HG02973 (cell line): ENCODE measurements at regions not wholly inside any gene's neighbourhood (a gene's known extent, or its start where the extent isn't known, plus 50 kb on each side); places are given as distances from the start of the nearest gene placed in this dataset.

ENCODE experiments used
- ATAC-seq: cut with Tn5 transposase; IDR thresholded peaks from one replicate; pipeline ENCODE4 v1.9.1; 2021; ENCODE audit warnings: moderate library complexity; ENCODE audit not compliant: unreplicated experiment

DNA sequence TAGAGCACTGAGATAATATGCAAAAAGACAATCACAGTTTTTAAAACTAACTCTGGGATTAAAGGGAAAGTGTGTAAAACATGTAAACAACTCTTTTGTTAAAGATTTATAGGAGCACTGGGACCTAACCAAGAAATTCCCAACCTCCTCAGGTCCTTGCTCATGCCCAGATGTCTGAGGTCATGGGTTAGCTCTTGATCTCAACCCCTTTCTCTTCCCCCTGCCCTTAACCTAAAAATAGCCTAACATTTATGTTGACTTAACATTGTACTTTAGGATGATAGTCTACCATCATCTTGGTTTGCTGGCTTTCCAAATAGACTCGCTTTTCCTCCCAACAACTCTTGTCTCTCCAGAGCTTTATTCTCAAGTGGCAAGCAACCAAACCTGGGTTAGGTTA is 258.2 kb upstream of the FAT3 start:
- ATAC-seq: no peak

DNA sequence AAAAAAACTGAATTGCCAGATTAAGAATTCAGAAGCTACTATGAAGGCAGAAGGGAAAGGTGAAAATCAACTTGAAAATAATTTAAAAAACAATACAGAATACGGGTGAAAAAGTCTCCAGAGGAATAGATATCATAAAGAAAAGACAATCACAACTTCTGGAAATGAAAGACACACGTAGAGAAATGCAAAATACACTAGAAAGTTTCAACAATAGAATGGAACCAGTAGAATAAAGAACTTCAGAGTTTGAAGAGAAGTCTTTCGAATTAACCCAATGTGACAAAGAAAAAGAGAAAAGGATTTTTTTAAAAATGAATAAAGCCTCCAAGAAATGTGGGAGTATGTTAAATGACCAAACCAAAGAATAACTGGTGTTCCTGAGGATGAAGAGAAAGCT is 263.8 kb upstream of the FAT3 start:
- no peak for ATAC-seq

DNA sequence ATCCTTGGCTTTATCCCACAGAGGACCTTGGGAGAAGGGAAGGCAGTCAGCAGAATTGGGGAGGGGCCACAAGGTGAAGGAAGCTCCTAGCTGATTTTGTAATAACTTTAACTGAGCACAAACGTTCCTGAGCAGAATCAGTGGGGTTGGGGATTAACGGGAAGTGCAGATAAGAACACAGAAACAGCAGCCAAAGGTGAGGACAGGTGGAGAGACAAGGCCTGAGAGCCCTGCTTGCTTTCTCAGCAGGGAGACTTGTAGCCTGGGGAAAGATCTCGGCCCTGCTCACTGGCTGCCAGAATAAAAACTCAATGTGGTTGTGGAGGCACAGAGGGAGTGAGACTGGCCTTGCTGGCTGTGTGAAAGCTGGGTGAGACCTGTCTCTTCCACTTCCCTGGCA is 265.2 kb upstream of the FAT3 start:
- no peak for ATAC-seq

DNA sequence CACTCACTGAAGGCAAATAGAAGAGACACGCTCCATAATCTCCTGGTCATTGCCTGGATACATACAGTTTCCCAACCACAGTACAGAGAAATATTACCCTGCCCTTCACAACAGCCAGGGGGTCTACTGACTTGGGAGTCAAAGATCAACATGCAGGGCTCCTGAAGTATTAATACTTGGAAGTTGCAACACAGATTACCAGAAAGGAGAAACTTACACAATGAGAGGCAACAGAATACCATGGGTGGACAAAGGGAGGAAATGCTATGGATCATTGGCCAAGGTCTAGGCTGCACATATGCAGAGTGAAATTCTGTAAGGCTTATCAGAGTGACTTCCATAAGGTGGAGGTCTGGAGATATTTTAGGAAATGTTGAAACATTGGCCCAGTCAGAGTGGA is 267.9 kb upstream of the FAT3 start:
- ATAC-seq: no peak

DNA sequence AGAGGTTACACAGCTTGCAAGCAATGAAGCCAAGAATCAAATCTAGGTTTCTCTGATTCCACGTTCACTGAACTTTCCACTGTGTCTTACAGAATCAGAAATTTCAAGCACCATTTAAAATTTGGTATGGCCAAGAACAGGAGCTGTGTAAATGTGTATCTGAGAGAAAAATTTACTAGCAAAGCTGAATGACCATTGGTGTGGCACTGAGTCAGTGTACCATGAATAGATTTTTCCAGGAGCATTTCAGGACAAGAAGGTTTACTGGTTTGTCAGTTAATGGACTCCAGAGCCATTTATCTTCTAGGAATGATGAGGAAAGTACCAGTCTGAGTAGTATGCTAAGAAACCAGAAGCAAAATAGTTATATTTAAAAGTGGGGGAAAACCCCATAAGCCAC is 269.4 kb upstream of the FAT3 start:
- no peak for ATAC-seq

DNA sequence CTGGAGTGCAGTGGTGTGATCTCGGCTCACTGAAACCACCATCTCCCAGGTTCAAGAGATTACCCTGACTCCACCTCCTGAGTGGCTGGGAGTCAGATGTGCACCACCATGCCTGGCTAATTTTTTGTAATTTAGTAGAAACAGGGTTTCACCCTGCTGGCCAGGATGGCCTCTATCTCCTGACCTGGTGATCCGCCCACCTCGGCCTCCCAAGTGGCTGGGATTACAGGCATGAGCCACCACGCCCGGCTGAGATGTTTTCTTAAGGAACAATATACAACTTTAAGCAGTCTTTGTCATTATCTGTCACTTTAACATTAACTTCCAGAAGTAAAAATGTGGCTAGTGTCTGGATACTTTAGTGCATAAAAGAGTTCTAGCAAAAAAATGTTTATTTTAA is 272.6 kb upstream of the FAT3 start:
- ATAC-seq: no peak

DNA sequence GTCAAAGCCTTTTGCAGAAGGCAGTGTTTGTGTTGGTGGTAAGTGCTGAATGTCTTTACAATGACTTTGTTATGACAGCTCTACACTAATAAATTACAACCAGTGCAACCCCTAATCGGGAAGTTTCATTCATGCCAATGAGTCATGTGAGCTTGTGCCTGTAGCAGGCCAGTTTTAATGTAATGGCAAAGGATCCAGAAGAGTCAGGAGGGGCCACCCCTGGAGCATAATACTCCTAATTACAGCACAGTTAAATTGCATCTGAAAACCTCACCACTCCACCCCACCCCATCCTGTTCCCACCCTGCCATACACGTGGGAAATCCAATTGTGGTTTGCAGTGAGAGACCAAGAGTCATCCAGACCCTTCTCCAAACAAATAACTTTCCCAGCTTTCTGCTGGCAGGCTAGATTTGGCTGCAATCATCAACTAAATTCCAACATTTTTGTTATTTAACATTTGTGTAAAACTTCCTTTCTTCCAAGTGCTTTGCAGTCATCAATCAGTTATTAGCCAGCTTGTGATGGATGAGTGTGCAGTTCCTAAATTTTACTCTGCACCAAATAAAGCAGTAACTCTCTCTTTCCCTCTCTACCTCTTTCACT is 277.3 kb upstream of the FAT3 start:
- ATAC-seq: no peak

DNA sequence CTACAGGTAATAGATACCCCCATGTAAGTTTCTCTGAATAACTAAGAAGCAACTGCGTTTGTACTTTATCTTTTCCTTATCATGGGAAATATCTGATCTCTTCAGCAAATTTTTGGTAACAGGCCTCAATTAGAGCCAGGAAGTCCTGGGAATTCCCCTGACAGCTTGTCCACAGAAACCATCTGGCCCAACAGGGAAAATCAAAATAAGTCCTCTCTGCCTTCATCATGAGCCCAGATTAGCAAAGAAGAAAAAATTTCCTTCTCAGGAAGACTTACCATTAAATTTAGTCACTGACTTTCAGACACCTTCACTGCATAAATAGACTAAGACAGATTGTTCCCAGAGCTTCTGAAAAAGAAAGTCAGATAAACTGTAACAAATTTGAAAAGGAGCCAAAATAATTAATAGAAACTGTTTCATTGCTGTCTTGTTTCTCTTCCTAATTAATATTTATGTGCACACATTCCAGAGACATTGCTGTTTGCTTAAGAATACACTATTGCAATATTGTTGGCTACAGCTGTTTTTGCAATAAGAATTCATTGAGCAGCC is 278.1 kb upstream of the FAT3 start:
- no peak for ATAC-seq

DNA sequence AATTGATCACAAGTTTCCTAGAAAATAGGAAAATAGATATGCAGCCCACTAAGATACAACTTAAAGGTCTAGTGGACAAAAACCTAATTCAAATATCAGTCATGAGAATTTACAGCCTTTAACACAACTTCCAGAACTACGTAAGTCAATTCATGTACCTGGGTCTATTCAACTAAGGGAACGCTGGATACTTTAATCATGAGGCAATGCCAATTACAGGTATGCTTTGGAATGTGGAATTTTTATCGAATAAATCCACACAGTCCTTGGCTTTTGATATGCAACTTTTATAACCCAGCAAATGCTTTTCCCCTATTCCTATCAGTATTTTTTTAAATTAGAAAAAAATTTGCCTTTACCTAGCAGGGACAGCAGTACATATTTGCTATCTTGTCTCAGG is 289.5 kb upstream of the FAT3 start:
- no peak for ATAC-seq

DNA sequence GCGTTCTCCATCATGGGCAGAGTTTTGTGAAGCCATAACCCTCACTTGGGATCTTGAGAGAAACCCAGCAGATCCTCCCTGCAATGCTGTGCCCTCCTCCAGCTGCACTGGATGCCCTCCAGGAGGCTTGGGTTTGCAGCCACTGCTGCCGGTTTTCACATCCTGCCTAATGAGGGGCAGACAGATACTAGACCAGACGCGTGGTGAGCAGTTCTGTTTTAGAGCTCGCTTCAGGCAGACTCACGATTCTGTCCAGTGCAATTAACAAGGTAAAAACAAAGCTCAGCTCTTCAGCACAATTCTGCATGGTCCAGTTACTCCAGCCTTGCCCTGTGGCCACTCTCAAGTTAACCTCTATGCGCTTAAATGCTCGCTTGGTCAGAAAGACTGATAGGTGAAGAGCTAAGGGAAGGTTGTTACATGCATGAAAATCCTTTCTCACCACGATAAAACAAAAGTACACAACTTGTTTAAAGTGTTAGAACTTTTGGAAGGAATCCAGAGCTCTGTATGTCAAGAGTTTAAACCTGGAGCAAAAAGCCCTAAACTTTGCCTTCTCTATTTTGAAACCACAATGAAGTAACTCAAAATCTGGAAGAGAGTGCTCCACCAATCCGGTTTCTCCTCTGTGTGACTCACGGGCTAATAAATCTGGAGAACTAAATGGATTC is 292.3 kb upstream of the FAT3 start:
- no peak for ATAC-seq

DNA sequence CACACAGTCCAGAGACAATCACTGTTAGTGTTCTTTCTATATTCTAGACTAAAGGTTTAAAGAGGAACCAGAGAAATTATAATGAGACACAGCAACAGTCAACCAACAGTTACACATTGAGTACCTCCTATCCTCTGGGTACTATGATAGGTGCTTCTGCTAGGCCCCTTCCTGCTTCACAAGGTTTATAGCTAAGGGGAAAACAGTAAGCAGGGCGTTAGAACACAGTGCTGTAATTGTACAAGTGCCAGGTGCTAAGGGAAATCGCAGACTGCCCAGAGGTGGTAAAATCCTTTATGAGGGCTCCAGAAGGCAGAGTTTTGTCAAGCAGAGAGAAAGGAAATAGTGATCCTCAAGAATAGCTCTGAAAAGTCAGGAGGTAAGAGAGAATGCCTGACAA is 297.2 kb upstream of the FAT3 start:
- no peak for ATAC-seq

DNA sequence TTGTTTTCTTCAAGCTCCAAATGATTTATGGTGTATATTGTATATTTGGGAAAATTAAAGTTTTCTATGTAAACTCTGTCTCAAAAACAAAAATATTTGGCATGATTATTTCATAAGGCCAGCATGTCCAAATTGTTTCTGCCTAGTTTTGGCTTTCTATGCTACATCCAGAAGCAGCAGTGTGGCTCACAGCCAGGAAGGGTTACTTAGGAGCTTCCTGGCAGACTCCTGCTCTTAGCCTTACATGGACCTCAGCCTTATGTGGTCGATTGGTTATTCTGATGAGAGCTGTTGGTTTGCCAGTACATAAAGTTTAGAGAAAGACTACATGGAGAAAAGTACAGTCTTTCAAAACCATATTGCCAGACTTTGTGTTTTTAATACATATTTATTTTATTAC is 297.7 kb upstream of the FAT3 start:
- ATAC-seq: no peak

DNA sequence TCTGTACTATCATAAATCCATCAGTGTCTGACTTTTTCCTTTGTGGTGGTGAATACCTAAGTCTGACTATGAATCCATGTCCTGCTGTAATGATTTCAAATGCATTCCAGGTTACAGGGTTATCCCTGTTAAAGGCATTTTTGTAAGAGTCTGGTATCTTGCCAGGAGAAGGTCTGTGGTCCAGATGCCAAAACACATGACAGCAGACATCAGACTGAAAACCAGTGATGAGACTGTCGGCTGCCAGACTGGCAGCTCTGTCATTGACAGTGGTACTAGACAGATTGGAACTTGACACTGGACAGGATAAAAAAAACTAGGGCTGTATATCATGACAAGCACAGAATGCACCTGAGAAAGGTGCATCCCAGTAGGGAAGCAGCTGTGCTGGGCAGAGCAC is 301.8 kb upstream of the FAT3 start:
- no peak for ATAC-seq

DNA sequence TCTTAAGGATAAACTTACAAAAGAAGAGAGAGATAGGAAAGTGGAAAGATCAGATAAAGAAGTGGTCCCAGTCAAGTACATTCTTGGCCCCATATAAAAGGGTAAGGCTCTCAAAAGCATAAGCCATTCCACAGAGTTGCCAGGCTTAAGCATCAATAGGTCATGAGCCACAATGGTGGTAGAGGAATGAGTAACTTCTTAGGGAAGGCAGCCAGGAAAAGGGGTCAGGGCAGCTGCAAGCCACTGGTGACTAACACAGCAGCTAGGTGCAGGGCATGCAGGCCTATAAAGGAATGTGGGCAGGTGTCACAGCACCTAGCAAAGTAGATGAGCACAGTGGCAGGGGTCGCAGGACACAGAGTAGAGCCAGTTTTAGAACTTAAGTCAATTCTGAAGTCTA is 302.6 kb upstream of the FAT3 start:
- ATAC-seq: no peak

DNA sequence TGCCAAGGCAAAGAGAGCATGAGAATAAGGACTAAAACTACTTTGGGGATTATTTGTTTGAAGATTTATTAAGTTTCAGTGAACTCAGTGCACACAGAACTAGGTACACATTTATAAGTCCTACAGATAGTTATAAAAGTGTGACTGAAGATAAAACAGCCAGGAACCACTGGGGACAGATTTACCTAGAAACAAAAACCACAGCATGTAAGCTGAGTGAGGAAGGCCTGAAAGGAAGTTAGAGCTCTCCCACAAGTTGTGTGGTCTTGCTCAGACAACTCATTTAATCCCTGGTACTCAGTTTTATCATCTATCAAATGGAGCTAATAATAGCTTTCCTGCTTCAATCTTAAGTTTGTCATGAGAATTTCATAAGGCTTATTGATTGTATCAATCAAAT is 311.2 kb upstream of the FAT3 start:
- no peak for ATAC-seq

DNA sequence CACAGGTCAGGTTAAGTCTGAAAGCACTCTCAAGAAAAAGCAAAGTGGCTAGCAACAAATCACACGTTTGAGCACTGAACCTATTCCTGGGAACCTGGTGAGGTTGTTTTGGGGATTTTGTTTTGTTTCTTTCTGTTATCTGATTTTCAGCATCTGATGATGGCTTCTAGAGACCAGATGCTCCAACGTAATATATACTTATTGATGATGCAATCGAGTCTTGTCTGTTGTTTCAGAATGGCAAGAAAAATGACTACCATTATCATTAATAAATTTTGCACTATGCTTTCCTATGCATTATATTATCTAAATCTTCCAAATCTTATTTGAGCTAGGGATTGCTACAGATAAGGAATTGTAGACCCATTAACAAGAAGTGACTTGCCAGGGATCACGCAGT is 312.3 kb upstream of the FAT3 start:
- no peak for ATAC-seq

DNA sequence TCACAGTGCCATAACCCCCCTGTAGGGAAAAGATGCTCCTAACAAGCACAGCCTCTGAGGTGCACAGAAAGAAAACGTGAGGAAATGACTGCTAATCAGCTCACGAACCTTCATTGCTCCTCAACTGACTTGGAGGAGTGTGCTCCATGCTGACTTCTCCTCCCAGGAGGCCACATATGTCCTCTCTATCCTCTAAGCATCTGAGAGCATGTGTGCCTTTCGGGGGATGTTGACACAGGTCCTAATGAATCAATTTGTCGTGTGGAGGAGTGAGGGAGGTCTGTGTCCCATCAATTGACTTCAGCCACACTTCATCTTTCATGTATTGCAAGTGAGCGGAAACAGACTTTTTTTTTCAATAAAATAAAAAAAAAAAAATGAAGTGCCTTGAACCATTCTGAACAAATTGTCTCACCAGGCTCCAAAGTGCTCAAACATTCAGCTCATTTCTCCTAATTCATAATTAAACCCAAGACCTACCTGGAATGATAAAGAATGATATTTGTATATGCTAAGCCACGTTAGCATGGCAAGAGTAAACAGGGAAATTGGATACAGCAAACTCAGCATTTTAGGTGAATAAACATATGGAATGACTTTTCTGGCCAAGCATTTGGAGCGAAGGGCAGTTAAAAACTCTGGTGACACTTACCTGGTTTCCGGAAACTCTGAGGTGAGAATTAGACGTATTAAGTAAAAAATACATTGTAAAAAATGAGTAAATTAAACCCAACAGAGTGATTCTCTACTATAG is 317.6 kb upstream of the FAT3 start:
- no peak for ATAC-seq

DNA sequence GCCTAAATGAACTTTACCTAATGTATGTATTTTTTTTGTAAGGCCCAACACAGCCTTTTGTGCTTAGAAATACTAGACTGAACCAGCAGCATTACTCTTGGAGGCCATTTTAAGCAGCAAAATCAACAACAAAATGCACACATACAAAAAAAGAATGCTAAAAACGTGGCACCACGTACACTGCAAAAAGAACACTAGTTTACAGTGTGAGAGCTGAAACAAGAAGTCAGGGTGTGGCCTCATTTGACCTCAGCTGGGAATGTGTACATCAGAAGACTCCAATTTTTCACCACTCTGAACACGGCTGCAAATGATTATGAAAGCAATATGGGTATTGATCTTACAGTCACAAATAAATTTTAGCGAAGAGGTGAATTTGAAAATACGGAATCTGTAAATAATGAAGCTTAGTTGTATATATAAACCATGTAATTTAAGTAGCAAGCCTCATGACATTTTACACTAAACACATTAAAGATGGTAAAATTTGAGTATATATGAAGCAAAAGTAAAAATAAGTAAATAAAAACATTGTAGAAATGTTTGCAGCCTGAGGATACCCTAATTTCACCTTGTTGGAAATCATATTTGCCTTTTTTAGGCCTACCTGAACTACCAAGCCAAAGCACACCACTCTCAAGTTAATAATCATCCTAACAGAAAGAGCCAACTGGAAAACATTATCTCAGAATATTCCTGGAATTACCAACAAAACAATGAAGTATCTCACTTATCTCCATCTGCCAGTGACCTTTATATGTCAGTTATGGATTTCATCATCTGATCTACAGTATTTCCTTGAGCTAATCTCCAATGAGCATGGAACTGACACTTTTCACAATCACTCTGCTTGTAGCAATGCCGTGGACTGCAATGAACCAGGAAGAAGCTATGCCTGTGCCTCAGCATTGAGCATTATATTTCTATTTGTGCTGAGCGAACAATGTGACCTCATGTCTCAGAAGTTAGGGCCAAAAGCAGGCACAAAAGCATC is 319.5 kb upstream of the FAT3 start:
- no peak for ATAC-seq

DNA sequence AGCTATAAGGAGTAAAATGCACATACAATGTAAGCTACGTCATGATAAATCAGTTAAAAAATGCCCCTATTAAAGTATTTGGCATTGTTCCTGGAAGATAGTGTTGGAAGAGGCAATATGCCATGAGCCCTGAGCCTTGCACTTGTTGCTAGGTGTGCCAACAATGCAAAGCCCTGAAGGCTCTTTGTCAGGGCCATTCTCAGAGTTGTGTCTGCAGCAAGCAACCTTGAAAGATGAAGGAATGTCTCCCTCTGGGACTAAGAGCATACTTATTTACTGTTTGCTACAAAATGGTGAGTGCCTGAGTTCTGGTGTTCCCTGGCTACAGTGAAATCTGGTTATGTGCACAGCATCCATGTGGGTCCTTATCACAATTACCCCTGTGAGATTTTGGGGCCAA is 322.3 kb upstream of the FAT3 start:
- no peak for ATAC-seq

DNA sequence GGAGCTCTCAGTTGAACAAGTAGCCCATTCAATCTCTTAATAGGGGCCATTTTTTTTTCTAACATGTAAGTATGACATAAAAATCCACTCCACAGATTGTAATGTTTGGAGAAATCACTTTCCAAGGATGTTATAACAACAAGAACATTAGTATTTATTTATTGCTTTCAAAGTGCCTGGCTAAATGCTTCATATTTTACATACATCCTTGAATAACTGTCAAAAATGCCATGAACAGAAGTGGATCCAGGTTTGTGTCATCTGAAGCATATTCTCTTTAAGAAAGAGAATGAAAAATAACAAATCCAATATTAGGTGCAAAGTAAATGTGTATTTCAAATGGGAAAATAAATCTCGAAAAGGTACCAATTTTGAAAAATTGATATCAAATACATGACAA is 344.0 kb upstream of the FAT3 start:
- no peak for ATAC-seq

DNA sequence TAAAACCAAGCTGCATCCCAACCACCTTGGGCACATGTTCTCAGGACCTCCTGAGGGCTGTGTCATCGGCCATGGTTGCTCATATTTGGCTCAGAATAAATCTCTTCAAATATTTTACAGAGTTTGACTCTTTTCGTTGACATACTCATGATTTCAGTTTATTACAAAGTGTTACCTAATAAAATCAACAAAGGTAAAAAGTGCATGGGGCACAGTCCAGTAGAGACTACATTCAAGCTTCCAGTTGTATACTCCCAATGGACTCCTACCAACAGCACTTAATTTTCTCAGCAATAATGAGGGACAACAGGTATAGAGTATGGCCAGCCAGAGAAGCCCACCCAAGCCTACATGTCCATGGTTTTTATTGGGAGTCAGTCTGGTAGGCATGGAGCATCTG is 347.9 kb upstream of the FAT3 start:
- no peak for ATAC-seq
